ENCODE measurements at regions not wholly inside any gene's neighbourhood (a gene's known extent, or its start where the extent isn't known, plus 50 kb on each side); places are given as distances from the start of the nearest gene placed in this dataset.

DNA sequence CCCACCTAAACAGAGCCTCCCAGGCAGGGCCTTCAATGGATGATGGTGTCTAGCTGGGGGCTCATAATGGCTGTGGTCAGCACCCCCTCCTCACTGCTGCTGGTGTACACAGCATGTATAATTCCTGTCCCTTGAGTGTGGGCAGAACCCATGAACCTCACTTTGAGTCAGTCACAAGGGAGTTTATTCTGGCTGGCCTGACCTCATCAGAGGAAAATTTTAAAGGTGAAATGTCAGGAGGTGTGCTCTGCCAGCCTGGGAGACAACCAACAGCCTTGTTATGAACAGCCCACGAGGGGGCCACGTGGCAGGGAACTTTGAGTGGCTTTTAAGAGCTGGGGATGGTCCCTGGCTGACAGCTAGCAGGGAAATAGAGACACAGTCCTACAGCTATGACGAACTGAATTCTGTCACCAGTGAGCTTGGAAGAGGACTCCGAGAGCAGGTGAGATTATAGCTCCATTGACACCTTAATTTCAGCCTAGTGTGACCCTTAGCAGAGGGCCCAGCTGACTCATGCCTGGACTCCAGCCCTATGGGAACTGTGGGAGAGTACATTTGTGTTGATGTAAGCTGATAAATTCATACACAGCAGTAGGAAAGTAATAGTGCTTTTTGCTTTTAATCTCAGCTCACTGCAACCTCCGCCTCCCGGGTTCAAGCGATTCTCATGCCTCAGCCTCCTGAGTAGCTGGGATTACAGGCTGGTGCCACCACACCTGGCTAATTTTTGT lies 73.5 kb upstream of the RUNX3 start:
- no peak for DNase-seq

DNA sequence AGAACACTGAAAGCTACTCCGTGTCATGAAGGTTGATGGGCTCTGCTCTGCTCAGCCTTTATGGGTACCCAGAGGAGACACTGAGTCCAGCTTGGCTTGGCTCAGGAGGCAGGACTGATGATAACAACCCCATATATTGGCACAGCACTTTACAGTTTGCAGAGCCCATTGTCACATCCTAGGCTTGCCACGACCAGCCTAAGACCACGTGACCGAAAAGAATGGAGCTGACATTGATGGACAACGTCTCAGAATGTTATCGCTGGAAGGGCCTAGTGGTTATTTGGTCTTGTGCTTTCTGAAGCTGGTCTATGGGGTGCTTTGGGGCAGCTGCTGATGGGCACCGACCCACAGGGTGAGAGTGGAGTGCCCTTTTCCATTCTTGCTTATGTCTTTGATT lies 72.9 kb upstream of the RUNX3 start:
- no peak for DNase-seq

DNA sequence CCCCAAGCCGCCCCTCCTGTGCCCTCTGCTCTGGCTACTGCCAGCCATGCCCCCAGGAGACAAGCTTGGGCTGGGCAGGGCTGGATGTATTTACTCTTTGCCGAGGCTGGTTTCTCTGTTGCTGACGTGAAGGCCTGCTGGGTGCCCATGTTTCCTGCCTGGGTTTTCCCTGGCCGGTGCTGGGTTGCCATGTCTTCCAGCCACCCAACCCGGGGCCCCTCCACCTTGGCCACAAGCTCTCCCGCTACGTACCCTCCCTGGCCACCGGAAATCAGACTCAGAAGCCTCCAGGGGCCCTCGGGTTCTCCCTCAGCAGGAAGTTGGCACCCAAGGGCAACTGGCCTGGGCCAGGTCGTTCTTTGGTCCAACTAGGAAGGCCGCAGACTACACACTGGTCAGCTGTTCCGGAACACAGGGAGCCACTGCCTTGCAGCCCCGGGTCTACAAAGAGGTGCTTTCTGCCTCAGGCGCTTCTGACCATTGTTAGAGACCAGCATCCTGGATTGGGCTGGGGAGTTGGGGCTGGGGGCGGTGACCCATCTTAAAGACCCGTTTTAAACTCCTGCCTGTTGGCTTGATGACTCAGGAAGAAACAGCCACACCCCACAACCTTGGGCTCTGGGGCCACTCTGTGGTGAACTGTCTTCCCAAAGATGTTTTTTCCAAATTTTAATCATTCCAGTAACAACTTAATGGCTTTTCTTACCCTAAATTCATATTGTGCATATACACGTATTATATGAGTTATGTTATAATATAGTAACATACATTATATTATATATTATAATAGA lies 71.2 kb upstream of the RUNX3 start:
- DNase-seq: no peak

DNA sequence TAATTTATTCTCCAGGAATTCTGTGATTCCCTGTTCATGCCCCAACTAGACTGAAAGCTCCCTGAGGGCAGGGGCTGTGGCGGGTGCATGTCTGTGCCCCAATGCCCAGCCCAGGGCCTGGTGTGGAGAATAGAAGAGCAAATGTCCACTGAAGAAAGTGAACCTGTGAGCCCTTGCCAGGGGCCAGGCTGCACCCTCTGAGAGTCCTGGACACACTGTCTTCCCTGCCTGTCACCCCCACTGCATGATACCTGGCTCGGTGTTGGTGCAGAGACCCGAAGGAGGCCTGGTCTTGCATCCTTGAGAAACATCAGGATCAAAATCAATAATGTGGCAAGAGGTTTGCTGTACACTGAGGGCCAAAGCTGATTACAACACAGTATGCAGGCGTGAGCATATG lies 69.8 kb upstream of the RUNX3 start:
- DNase-seq: no peak

DNA sequence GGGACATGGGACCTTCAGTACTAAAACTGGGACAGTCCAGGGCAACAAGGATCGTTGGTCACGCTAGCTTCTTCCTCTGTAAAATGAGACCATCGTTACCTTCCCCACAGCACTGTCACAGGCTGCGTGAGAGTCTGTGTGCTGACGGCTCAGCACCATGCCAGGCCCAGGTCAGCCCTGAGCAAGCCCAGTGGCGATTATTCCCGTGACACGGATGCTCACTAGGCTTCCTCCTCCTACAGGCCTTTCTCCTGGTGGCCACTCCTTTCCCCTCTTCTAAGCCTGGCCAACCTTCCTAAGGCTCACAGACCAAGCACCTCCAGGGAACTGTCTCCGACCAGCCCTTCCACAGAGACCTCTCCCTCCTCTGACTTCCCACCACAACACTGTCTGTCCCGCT lies 69.3 kb upstream of the RUNX3 start:
- no peak for DNase-seq

DNA sequence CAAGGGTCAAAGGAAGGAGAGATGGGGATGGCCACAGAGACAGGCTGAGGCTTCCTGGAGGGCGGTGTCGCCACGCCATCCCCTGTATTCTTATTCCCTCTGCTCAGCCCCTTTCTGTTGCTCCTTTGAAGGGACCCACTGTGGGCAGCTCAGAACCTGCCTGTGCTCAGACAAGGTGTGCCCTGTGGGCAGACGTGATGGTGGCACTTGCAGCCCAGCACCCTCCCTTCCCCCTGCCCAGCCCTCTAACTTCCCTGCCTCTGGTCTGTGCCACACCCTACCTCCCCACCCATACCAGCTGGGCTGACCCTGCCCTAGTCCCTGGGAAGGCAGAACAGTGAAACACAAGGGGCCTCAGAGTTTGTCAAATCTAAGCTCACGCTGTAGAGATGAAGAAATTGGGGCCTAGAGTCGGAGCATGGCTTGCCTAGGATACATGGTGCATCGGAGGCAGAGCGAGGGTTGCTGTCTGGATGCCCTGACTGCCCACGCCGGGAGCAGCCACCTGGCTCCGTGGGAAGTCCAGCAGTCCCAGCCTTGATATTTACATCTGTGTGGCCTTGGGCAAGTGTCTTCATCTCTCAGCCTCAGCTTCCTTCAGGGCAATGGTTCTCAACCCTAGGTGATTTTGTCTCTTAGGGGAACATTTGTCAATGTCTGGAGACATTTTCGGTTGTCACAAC lies 68.6 kb upstream of the RUNX3 start:
- no peak for DNase-seq

DNA sequence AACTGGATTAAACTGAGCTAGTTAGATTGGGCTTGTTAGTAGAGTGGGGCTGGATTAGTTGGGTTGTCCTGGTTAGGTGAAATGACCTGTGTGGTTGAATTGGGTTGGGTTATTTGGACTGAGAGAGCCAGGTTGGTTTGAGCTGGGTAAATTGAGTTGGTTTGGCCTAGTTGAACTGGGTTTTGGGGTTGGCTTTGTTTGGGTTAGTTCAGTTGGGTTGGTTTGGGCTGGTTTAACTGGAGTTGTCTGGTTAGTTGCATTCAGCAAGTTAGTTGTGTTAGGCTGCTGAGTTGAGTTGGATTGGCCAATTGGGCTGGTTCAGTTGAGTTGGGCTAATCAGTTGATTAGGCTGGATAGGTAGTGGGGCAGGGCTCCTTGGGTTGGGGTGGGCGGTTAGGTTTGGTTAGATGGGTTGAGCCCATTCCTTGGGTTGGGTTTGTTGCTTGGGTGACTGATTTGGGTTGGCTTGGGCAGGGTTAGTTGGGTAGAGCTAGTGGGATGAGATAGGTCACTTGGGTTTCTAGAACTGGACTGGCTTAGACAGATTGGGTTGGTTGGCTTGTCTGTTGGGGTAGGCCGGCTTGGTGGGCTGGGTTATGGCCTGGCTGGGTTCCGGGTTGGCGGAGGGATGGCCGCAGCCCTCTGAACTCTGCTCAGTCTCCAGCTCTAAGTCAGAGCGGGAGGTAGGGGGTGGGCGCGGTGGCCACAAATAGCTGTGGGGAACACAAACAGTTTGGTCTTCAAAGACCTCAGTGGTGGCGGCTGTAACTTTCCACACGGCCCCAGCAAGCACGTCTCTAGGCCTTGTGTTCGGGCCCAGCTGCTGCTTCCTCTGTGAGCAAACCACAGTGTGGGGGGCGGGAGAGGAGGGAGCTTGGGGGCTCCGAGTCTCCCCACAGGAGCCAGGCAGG lies 67.2 kb upstream of the RUNX3 start:
- no peak for DNase-seq

DNA sequence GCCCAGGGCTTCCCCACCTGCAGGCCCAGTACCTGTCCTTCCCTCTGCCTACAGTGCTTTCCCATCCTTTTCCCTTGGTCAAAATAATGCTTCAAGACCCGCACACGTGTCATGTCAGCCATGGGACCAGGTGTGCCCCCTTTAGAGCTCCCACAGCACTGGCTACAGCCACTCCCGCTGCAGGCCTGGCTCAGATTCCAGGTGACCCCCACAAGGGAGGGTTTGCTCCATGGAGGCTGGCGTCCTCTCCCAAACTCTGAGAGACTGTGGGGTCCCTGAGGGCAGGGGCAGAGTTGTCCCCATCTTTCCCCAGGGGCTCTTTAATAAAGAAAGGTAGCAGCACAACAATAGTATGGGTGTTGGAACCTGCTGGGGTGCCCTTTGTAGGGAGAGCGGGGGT lies 66.4 kb upstream of the RUNX3 start:
- DNase-seq: no peak

DNA sequence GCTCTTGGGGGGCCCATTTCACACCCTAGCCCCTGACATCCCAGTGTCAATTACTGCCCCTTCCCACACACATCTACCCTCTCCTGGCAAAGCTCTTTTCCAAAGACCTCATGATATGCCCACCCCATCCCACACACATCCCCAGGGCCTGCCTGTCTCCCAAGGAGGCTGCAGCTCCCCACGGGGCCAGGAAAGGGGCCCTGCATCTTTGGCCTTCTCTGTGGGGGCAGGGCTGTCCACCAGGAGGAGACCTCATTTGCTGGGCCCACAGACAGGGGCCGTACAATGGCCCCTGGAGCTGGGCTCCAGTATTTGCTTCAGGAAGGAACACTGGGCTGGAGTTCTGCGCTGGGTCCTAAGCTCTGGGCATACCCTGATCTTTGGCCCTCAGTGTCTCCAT lies 65.6 kb upstream of the RUNX3 start:
- DNase-seq: no peak

DNA sequence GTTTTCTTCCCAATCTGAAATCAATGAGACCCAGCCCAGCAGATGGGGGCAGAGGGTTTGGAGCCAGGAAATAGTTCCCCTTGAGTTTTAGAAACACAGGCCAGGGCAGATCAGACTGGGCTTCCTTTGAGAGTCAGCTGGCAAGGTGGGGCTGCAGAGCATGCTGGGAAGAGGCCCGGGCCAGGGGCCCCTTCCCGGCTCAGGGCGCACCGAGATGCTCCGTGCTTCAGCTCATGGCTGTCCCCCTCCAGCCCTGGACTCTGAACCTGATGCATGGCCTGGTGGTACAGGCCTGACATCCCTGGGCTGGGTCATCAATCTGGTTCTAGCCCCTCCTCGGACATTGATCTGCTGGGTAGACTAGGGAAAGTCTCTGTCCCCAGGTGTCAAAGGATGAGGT lies 65.1 kb upstream of the RUNX3 start:
- DNase-seq: no peak

DNA sequence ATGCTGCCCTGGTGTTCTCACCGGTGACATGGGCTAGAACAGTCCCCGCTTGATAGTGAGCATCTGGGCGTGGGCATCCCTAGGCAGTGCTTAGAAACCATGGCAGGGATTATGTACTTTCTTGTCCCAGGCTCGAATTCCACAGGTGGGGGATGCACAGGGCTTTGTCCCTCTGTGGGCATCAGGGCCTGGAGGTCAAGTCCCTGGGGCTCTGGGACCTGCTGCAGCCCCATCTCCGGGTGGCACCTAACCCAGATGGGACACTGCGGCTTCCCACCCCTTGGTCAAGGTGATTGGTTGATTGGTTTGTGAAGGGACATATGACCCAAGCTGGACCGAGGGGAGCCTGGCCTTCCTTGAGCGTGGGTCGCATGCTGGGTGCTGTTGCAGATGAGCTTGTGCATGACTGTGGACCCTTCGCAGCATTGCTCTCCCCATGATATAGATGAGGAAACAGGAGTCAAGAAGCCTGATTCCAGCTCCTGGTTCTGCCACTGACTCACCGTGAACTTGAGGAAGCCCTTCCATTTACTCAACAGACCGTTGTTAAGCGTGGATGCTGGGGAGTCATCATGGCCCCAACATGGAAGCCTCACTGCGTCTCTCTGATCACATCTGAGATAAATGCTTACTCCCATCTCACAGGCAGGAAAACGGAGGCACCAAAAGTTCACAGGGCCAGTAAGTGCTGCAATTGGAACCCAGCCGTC lies 64.0 kb upstream of the RUNX3 start:
- DNase-seq: no peak

DNA sequence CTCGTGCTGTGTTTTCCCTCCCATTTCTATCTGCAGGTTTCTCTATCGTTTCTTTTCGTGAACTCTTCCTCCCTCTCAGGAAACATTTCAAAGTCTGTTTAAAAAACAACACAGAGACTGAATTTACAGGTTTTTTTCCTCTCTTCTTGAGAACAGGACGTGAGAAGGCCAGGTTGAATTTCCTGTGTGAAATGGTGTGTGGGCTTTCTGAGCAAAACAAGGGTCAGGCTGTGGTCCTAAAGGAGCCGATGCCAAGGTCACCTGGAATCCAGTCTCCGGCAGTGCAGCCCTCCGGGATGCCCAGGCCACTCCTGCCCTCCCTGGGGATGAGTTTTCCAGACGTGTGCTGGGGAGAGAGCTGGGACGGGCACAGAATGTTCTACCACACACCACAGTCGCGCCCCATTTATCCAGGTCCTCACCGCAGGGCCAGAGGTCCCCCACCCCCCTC lies 62.7 kb upstream of the RUNX3 start:
- DNase-seq: no peak

DNA sequence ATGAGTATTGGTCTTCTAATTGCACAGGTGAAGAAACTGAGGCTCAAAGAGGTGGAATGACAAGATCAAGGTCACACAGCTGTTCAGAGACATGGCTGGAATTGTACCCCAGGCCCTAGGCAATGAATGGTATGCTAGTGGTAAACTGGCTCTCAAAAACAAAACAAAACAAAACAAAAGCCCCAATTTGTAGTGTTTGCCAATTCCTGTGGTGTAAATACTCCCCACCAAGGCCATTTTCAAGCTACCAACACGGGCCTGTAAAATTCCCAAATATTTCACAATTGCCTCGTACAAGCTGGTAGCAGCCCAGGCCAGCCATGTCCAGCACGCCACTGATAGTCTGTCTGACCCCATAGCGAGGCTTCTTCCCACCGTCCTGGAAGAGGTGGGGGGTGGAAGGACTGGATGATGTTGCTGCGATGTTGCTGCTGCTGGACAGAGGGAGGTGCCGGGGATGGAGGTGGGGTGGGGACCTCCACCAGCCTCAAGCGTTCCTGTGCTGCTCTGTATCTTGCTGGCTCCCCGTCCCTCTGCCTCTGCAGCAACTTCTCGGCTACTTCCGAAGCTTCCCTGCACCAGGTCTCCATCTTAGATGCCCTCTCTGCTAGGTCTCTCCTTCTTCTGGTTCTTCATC lies 62.2 kb upstream of the RUNX3 start:
- no peak for DNase-seq

DNA sequence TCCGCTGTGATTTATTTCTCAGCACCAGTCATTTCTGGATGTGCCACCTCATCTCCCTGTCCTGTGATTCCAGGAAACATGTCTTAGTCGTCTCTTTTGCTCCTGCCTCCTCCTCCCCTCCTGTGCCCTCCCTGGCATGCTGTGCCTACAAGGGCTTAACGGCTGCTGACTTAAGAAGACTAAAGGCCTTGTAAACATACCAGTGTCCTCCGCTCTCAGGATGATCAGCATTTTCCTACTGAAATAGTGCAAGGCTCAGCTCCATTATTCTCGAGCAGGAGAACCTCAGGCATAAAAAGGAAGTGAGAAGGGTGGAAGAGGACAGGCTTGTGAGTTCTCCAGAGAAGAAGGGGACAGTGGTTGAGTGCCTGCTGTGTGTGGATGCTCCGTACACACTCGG lies 61.6 kb upstream of the RUNX3 start:
- DNase-seq: no peak

DNA sequence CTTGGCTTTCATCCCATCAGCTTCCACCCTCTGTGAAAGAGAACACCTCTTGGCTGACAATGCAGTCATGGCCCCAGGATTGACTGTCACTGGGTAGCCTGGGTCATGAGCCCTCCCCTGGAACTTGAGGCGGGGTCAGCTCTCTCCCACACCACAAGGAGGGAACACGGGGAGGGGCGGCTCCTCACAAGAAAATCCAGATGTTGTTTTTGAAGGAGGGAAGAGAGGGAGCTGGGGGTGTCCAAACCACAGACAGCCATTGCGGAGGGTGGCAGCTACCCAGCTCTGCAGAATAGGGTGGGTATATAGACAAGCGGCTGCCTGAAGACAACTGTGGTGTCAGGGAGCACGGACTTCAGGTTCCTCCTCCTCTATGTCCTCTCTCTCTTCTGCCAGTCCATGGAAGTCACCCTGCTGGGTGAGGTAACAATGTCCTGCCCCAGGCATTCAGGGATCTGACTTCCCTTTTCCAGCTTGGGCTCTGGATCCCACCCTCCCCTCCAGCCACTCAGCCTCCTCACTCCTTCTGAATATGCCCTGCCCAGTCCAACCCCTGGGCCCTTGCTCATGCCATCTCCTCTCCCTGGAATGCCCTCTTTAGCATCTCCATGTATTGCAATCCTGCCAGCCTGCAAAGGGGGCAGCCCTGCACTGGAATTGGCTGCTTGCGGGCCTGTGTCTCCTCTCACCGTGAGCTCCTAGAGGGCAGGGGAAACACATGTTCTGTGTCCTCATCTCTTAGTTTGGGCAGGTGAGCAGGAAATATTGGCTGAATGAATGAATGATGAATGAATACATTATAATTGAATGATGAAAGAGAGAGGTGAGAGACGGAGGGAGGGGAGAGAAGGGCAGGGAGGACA lies 60.9 kb upstream of the RUNX3 start:
- no peak for DNase-seq

DNA sequence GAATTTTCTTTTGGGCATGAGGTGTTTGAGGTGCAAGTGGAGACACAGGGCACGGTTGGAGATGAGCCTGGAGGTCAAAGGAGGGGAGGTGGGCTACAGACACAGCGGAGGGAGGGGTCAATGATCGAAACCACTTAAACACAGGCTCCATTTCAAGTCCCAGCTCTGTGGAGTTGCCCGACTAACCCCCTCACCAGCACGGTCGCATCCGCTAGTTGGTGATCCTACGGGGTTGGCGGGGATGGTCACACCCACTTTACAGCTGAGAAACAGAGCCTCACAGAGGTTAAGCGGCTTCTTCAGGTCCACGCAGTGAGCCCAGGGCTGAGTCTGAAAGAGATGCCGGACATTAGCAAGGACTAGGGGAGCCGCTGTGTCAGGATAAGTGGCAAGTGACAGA lies 60.1 kb upstream of the RUNX3 start:
- no peak for DNase-seq

DNA sequence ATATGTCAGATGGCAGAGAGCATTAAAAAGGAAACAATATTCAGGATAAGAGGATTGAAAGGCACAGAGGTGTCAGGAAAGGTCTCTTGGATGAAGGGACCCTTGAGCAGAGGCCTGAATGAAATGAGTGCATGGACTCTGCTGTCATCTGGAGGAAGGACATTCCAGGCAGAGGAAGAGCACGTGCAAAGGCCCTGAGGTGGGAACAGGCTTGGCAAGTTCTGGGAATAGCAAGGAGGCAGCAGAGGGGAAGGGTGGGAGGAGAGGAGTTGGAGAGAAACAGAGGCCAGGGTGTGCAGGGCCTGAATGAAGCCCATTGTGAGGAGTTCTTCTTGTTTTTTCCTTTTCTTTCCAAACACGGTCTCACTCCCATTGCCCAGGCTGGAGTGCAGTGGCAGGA lies 59.0 kb upstream of the RUNX3 start:
- no peak for DNase-seq

DNA sequence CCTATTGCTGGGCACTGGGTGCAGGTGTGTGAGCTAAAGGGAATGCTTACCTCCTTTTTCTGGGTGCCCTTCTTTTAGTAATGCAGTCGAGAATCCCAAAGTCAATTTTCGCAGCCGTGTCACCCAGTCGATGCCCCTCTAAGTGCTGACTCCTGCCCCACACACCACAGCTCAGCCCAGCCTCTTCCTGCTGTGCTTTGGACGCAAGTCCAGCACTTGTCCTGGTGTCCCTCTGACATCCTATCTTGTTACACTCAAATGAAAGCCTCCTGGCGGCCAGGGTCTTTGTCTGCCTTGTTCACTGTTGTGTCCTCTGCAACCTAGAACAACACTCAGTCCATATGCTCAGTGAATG lies 58.5 kb upstream of the RUNX3 start:
- no peak for DNase-seq

DNA sequence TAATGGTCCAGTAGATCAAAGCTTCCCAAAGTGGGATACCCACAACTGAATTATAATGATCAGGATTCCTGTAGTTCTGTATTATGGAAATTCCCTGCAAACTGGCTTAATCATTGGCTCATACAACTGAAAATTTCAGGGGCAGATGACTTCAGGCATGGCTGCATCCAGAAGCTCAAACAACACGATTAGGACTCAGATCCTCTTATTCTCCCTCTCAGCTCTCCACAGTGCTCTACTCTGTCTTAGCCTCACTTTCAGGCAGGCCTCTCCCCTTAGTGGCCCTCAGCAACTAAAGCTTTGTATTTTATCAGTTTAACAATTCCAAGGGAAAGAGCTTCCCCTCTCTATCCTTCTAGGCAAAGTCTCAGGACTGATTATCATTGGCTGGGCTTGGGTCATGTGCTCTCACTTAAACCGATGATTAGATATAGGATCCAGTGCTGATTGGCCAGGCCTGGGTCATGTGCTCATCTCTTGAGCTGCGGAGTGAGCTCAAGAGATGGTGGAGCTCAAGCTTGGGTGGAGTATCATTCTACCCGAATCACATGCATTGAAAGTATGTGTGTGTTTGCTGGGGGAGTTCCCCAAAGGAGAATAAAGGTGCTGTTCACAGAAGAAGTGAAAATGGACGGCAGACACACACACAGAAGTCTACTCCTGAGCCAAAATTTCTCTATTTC lies 57.9 kb upstream of the RUNX3 start:
- DNase-seq: no peak

Measured in muscle of back (tissue), 3 donors.